ENCODE measurements at regions not wholly inside any gene's neighbourhood (a gene's known extent, or its start where the extent isn't known, plus 50 kb on each side); places are given as distances from the start of the nearest gene placed in this dataset.

GRCh38 chr4:28879178-28879577 lies 1841.0 kb upstream of the PCDH7 start:
- no peaks in the 10 kb centered on the region for H3K27me3 ChIP-seq (ENCODE audit: control insufficient read depth, insufficient read depth, low read length)
- no peak overlapping the region for H2AFZ ChIP-seq (ENCODE audit: low read length)
- no peak overlapping the region for H3K4me2 ChIP-seq (ENCODE audit: extremely low read depth, insufficient read depth, low read length)
- no peaks in the 10 kb centered on the region for H3K79me2 ChIP-seq (ENCODE audit: control insufficient read depth, insufficient read depth, low read length)
- H3K9ac ChIP-seq (ENCODE audit: insufficient read depth, low read length), result no peak overlapping the region
- H3K36me3 ChIP-seq (ENCODE audit: control insufficient read depth, insufficient read depth, low read length), result no peaks in the 10 kb centered on the region
- TF ChIP-seq EZH2 (IDR thresholded peaks at IDR 0.05; ENCODE audit: low read length, missing control alignments) (no peak), CTCF (conservative IDR thresholded peaks at IDR 0.05 in 1 of 2, IDR thresholded peaks at IDR 0.05 in 1 of 2; ENCODE audit: low read depth in 1 of 2, low read length in 2 of 2) (no peak)
- H3K4me3 ChIP-seq (replicated peaks in 1 of 4; ENCODE audit: control extremely low read depth in 1 of 4, insufficient read depth in 1 of 4, low read depth in 3 of 4, low read length in 4 of 4), result no peak overlapping the region
- peak in 1 of 2 donors; percentile 9 for DNase-seq (ENCODE audit: low read depth in 2 of 2)
- H3K4me1 ChIP-seq (ENCODE audit: control insufficient read depth, extremely low read depth, insufficient read depth, low read length), result no peaks in the 10 kb centered on the region
- H3K9me3 ChIP-seq (ENCODE audit: control insufficient read depth, insufficient read depth, low read depth, low read length), result no peaks in the 10 kb centered on the region
- no peaks in the 10 kb centered on the region for H4K20me1 ChIP-seq (ENCODE audit: control insufficient read depth, extremely low read depth, insufficient read depth, low read length)
- H3K27ac ChIP-seq (ENCODE audit: insufficient read depth, low read length), result no peak overlapping the region

GRCh38 chr4:28879900-28880299 lies 1840.3 kb upstream of the PCDH7 start:
- Histone ChIP-seq H3K9me3 (ENCODE audit: control insufficient read depth, insufficient read depth, low read depth, low read length) (no peaks in the 10 kb centered on the region), H3K4me3 (replicated peaks in 1 of 4; ENCODE audit: control extremely low read depth in 1 of 4, insufficient read depth in 1 of 4, low read depth in 3 of 4, low read length in 4 of 4) (no peak overlapping the region), H3K4me1 (ENCODE audit: control insufficient read depth, extremely low read depth, insufficient read depth, low read length) (no peaks in the 10 kb centered on the region), H3K9ac (ENCODE audit: insufficient read depth, low read length) (no peak overlapping the region), H4K20me1 (ENCODE audit: control insufficient read depth, extremely low read depth, insufficient read depth, low read length) (no peaks in the 10 kb centered on the region), H2AFZ (ENCODE audit: low read length) (no peak overlapping the region), H3K36me3 (ENCODE audit: control insufficient read depth, insufficient read depth, low read length) (no peaks in the 10 kb centered on the region), H3K27ac (ENCODE audit: insufficient read depth, low read length) (no peak overlapping the region), H3K79me2 (ENCODE audit: control insufficient read depth, insufficient read depth, low read length) (no peaks in the 10 kb centered on the region), H3K27me3 (ENCODE audit: control insufficient read depth, insufficient read depth, low read length) (no peaks in the 10 kb centered on the region), H3K4me2 (ENCODE audit: extremely low read depth, insufficient read depth, low read length) (no peak overlapping the region)
- TF ChIP-seq CTCF (conservative IDR thresholded peaks at IDR 0.05 in 1 of 2, IDR thresholded peaks at IDR 0.05 in 1 of 2; ENCODE audit: low read depth in 1 of 2, low read length in 2 of 2), result no peak
- no peak for TF ChIP-seq EZH2 (IDR thresholded peaks at IDR 0.05; ENCODE audit: low read length, missing control alignments)
- no peak for DNase-seq (ENCODE audit: low read depth in 2 of 2)

- Histone ChIP-seq H3K36me3 (ENCODE audit: control insufficient read depth, insufficient read depth, low read length) (no peaks in the 10 kb centered on the region), H3K79me2 (ENCODE audit: control insufficient read depth, insufficient read depth, low read length) (no peaks in the 10 kb centered on the region), H3K9me3 (ENCODE audit: control insufficient read depth, insufficient read depth, low read depth, low read length) (no peaks in the 10 kb centered on the region), H3K4me2 (ENCODE audit: extremely low read depth, insufficient read depth, low read length) (no peak overlapping the region), H3K27ac (ENCODE audit: insufficient read depth, low read length) (no peak overlapping the region), H3K4me1 (ENCODE audit: control insufficient read depth, extremely low read depth, insufficient read depth, low read length) (no peaks in the 10 kb centered on the region), H3K4me3 (replicated peaks in 1 of 4; ENCODE audit: control extremely low read depth in 1 of 4, insufficient read depth in 1 of 4, low read depth in 3 of 4, low read length in 4 of 4) (no peak overlapping the region), H3K9ac (ENCODE audit: insufficient read depth, low read length) (no peak overlapping the region), H3K27me3 (ENCODE audit: control insufficient read depth, insufficient read depth, low read length) (no peaks in the 10 kb centered on the region), H4K20me1 (ENCODE audit: control insufficient read depth, extremely low read depth, insufficient read depth, low read length) (no peaks in the 10 kb centered on the region), H2AFZ (ENCODE audit: low read length) (no peak overlapping the region)
- no peak for DNase-seq (ENCODE audit: low read depth in 2 of 2)
- TF ChIP-seq CTCF (conservative IDR thresholded peaks at IDR 0.05 in 1 of 2, IDR thresholded peaks at IDR 0.05 in 1 of 2; ENCODE audit: low read depth in 1 of 2, low read length in 2 of 2), result no peak
- no peak for TF ChIP-seq EZH2 (IDR thresholded peaks at IDR 0.05; ENCODE audit: low read length, missing control alignments)
Observed at GRCh38 chr4:28883211-28883610, 1837.0 kb upstream of the PCDH7 start.

All from fibroblast of lung (primary cell).